MM.1S (cell line): ENCODE measurements at regions not wholly inside any gene's neighbourhood (a gene's known extent, or its start where the extent isn't known, plus 50 kb on each side); places are given as distances from the start of the nearest gene placed in this dataset.

ENCODE experiments used
- DNase-seq: peaks from one replicate; pipeline ENCODE4 v3.0.0-alpha.2; 2015
- H2AFZ ChIP-seq: fragments of 300-600 bp; sonication (generic); 2 replicates; pipeline ENCODE4 v1.6.0; 2016; ENCODE audit warnings: antibody characterized with exemption, low read length
- H3F3A ChIP-seq: fragments of 300-600 bp; sonication (generic); 2 replicates; pipeline ENCODE4 v1.6.1; 2016; ENCODE audit warnings: mild to moderate bottlenecking, antibody characterized with exemption, low read length, moderate library complexity, mixed read lengths; ENCODE audit not compliant: insufficient read depth
- H3K27ac ChIP-seq: fragments of 300-600 bp; sonication (generic); 2 replicates; pipeline ENCODE4 v1.5.1; 2016; ENCODE audit warnings: mild to moderate bottlenecking, low read length
- H3K27me3 ChIP-seq: fragments of 300-600 bp; sonication (generic); replicated peaks from 2 replicates; pipeline ENCODE4 v1.6.0; 2016; ENCODE audit warnings: low read length; ENCODE audit not compliant: insufficient read depth
- H3K36me3 ChIP-seq: fragments of 300-600 bp; sonication (generic); replicated peaks from 2 replicates; pipeline ENCODE4 v1.6.1; 2016; ENCODE audit warnings: mild to moderate bottlenecking, low read length, mixed read lengths; ENCODE audit not compliant: insufficient read depth
- H3K4me1 ChIP-seq: fragments of 300-600 bp; sonication (generic); 2 replicates; pipeline ENCODE4 v1.6.1; 2016; ENCODE audit warnings: low read length, mixed read lengths
- H3K4me2 ChIP-seq: fragments of 300-600 bp; sonication (generic); 2 replicates; pipeline ENCODE4 v1.6.0; 2016; ENCODE audit warnings: low read depth, low read length
- H3K4me3 ChIP-seq: fragments of 300-600 bp; sonication (generic); 2 replicates; pipeline ENCODE4 v1.5.1; 2016; ENCODE audit warnings: low read length, mixed read lengths
- H3K79me2 ChIP-seq: fragments of 300-600 bp; sonication (generic); 2 replicates; pipeline ENCODE4 v1.6.1; 2016; ENCODE audit warnings: mixed run types, low read length, mixed read lengths
- H3K9ac ChIP-seq: fragments of 300-600 bp; sonication (generic); 2 replicates; pipeline ENCODE4 v1.6.1; 2016; ENCODE audit warnings: low read length, mixed read lengths
- H3K9me2 ChIP-seq: fragments of 300-600 bp; sonication (generic); replicated peaks from 2 replicates; pipeline ENCODE4 v1.6.1; 2016; ENCODE audit warnings: mild to moderate bottlenecking, low read length, mixed read lengths; ENCODE audit not compliant: insufficient read depth
- H3K9me3 ChIP-seq: fragments of 300-600 bp; sonication (generic); replicated peaks from 2 replicates; pipeline ENCODE4 v1.6.1; 2016; ENCODE audit warnings: mild to moderate bottlenecking, low read length, mixed read lengths; ENCODE audit not compliant: insufficient read depth
- H4K20me1 ChIP-seq: fragments of 300-600 bp; sonication (generic); 2 replicates; pipeline ENCODE4 v1.6.1; 2016; ENCODE audit warnings: mild to moderate bottlenecking, low read length, moderate library complexity, mixed read lengths; ENCODE audit not compliant: insufficient read depth
- CTCF ChIP-seq: fragments of 300-600 bp; sonication (generic); IDR thresholded peaks from 2 replicates; pipeline ENCODE4 v1.5.1; 2016; ENCODE audit warnings: antibody characterized with exemption, low read length, mixed read lengths
- EZH2 ChIP-seq: fragments of 300-600 bp; sonication (generic); optimal IDR thresholded peaks from 2 replicates; pipeline ENCODE3; 2017; ENCODE audit warnings: low read depth, mild to moderate bottlenecking, antibody characterized with exemption, low read length, mixed read lengths
- EZH2phosphoT487 ChIP-seq: fragments of 300-600 bp; sonication (generic); IDR thresholded peaks from 2 replicates; pipeline ENCODE4 v1.6.1; 2018; ENCODE audit warnings: antibody characterized with exemption, low read length

DNA sequence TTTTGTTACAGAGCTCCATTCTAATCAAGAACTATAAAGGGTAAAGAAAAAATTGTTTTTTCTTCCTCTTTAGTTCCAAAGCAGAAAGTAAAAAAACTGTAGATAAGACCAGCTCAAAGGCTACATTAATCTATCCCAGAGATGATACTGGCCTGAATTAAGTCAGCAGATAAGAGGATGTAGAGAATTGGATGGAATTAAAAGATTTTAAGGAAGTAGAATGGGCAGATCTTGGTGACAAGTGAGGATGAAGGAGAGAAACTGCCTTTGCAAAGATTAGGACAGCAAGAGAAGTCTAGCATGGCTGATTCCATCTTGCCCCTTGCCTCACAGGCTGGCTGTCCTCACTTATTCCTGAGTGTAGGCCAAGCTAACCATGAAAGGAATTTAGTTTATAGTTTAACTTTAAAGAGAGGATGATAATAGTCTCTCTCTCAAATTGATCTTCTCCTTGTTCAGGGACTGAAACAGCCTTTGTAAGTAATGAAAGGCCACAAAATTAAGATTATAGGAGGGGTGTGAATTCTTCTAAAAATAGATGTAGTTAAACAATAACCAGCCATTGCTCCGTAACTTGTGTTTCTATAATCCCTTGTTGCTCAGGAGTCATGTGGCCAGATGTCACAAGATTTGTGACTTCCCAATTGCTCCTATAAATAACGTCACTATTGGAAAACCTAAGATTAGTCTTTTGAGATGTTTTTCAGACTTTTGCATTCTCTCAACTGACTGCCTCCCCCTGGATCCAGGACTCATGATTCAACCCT is 265.0 kb upstream of the USP24 start:
- no peak overlapping the region for H2AFZ ChIP-seq
- H3F3A ChIP-seq, result no peaks in the 10 kb centered on the region
- no peaks in the 10 kb centered on the region for H4K20me1 ChIP-seq
- no peak overlapping the region for H3K4me2 ChIP-seq
- no peaks in the 10 kb centered on the region for H3K36me3 ChIP-seq
- H3K9me2 ChIP-seq, result no peaks in the 10 kb centered on the region
- H3K79me2 ChIP-seq, result no peaks in the 10 kb centered on the region
- no peaks in the 10 kb centered on the region for H3K4me1 ChIP-seq
- H3K9ac ChIP-seq, result no peak overlapping the region
- no peaks in the 10 kb centered on the region for H3K9me3 ChIP-seq
- no peak for DNase-seq
- no peaks in the 10 kb centered on the region for H3K27me3 ChIP-seq
- H3K27ac ChIP-seq, result no peak overlapping the region
- TF ChIP-seq CTCF (no peak), EZH2 (no peak), EZH2phosphoT487 (no peak)
- no peak overlapping the region for H3K4me3 ChIP-seq

GRCh38 chr1:55478742-55479141 is 263.6 kb upstream of the USP24 start:
- Histone ChIP-seq H4K20me1 (no peaks in the 10 kb centered on the region), H2AFZ (no peak overlapping the region), H3K4me1 (no peaks in the 10 kb centered on the region), H3F3A (no peaks in the 10 kb centered on the region), H3K9me3 (no peaks in the 10 kb centered on the region), H3K4me2 (no peak overlapping the region), H3K4me3 (no peak overlapping the region), H3K9me2 (no peaks in the 10 kb centered on the region), H3K27me3 (no peaks in the 10 kb centered on the region), H3K36me3 (no peaks in the 10 kb centered on the region), H3K79me2 (no peaks in the 10 kb centered on the region), H3K9ac (no peak overlapping the region), H3K27ac (no peak overlapping the region)
- DNase-seq, result peak; percentile 14
- TF ChIP-seq EZH2phosphoT487 (no peak), EZH2 (no peak), CTCF (peak; percentile 37)

GRCh38 chr1:55477953-55478352 is 262.8 kb upstream of the USP24 start:
- DNase-seq, result no peak
- no peak overlapping the region for H3K4me2 ChIP-seq
- H3K36me3 ChIP-seq, result no peaks in the 10 kb centered on the region
- no peaks in the 10 kb centered on the region for H3F3A ChIP-seq
- H3K4me1 ChIP-seq, result no peaks in the 10 kb centered on the region
- no peaks in the 10 kb centered on the region for H3K79me2 ChIP-seq
- TF ChIP-seq CTCF (no peak), EZH2 (no peak), EZH2phosphoT487 (no peak)
- no peak overlapping the region for H3K4me3 ChIP-seq
- no peak overlapping the region for H2AFZ ChIP-seq
- no peaks in the 10 kb centered on the region for H4K20me1 ChIP-seq
- H3K27ac ChIP-seq, result no peak overlapping the region
- H3K9me2 ChIP-seq, result no peaks in the 10 kb centered on the region
- no peak overlapping the region for H3K9ac ChIP-seq
- H3K27me3 ChIP-seq, result no peaks in the 10 kb centered on the region
- no peaks in the 10 kb centered on the region for H3K9me3 ChIP-seq
